Right atrium auricular region (tissue), 2 donors: ENCODE measurements at regions not wholly inside any gene's neighbourhood (a gene's known extent, or its start where the extent isn't known, plus 50 kb on each side); places are given as distances from the start of the nearest gene placed in this dataset.
"Not testable (repeated sequence)": the region's sequence is repeated elsewhere in the genome, so short reads cannot be mapped to it uniquely, and the experiment has no call there.

Experiments used
- DNase-seq: peaks from one replicate; pipeline ENCODE4 v3.0.0-alpha.2; 2019; ENCODE audit warnings: low spot score
- H3K27ac ChIP-seq, 2 donors: fragments of 200-600 bp; sonication (generic); 1 replicate in 1 of 2; 2 replicates in 1 of 2; pipeline ENCODE4 v1.5.1; 2016 to 2019
- H3K27me3 ChIP-seq, 2 donors: fragments of 200-600 bp; sonication (generic); one replicate each; pipeline versions ENCODE4 v1.5.1 to v1.6.0; 2017 to 2019
- H3K36me3 ChIP-seq: fragments of 200-600 bp; sonication (generic); one replicate; pipeline ENCODE4 v1.5.1; 2016
- H3K4me1 ChIP-seq, 2 donors: fragments of 200-600 bp; sonication (generic); one replicate each; pipeline versions ENCODE4 v1.5.1 to v1.6.0; 2017 to 2019
- H3K4me3 ChIP-seq, 2 donors: fragments of 200-600 bp; sonication (generic); 1 replicate in 1 of 2; 2 replicates in 1 of 2; pipeline ENCODE4 v1.5.1; 2017 to 2019; ENCODE audit warnings: mild to moderate bottlenecking in 1 of 2, moderate library complexity in 1 of 2
- H3K9me3 ChIP-seq, 2 donors: fragments of 200-600 bp; sonication (generic); one replicate each; pipeline ENCODE4 v1.5.1; 2019
- TF ChIP-seq, protein P1 (sequence below), 2 donors: fragments of 200-600 bp; sonication (generic); IDR thresholded peaks; one replicate each; pipeline ENCODE4 v1.5.1; 2019; ENCODE audit warnings: antibody characterized with exemption in 2 of 2

DNA sequence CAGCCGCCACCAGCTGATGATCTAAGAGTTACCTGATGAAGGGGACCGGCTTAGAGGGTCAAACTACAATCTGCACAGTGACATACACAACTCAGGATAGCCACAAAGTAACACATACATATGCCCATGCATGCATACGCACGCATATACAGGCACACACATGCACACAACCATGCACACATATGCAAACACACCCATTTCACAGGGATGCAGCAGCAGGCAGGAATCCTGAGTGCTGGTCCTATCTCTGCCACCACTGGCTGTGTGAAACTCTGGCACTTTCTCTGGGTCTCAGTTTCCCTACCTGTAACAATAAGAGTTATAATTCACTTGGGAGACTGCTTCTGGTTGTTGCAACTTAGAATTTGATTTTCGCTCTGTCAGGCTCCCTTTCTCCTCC, 520.2 kb downstream of the PTPRU start:
- no peak overlapping the region for H3K4me3 ChIP-seq
- H3K27me3 ChIP-seq = no peaks in the 10 kb centered on the region
- H3K4me1 ChIP-seq = no peaks in the 10 kb centered on the region
- no peaks in the 10 kb centered on the region for H3K36me3 ChIP-seq
- no peak overlapping the region for H3K27ac ChIP-seq
- TF ChIP-seq, protein P1, sequence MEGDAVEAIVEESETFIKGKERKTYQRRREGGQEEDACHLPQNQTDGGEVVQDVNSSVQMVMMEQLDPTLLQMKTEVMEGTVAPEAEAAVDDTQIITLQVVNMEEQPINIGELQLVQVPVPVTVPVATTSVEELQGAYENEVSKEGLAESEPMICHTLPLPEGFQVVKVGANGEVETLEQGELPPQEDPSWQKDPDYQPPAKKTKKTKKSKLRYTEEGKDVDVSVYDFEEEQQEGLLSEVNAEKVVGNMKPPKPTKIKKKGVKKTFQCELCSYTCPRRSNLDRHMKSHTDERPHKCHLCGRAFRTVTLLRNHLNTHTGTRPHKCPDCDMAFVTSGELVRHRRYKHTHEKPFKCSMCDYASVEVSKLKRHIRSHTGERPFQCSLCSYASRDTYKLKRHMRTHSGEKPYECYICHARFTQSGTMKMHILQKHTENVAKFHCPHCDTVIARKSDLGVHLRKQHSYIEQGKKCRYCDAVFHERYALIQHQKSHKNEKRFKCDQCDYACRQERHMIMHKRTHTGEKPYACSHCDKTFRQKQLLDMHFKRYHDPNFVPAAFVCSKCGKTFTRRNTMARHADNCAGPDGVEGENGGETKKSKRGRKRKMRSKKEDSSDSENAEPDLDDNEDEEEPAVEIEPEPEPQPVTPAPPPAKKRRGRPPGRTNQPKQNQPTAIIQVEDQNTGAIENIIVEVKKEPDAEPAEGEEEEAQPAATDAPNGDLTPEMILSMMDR (IDR thresholded peaks at IDR 0.05) = no peak
- H3K9me3 ChIP-seq = no peaks in the 10 kb centered on the region
- DNase-seq = peak; percentile 42

DNA sequence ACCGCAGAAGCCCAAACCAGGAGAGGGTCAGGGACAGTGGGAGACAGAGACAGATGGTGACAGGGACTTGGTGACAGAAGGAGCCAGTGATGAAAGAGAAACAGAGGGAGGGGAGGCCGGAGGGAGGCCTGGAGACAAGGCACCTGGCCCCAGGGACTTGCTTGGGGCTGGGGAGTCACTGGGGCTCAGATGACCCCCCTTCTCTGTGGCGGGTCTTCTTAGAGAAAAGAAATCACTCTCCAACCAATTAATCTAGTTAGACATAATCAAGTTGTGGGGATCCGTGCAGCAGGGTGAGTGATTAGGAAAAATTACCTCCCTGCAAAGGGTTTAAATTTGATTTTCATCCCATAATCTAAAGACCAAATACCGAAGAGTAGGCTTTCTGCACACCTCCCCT, 519.8 kb downstream of the PTPRU start:
- no peaks in the 10 kb centered on the region for H3K27me3 ChIP-seq
- peak; percentile 26 for DNase-seq
- TF ChIP-seq, protein P1 (IDR thresholded peaks at IDR 0.05) = no peak
- no peak overlapping the region for H3K4me3 ChIP-seq
- no peak overlapping the region for H3K27ac ChIP-seq
- no peaks in the 10 kb centered on the region for H3K4me1 ChIP-seq
- no peaks in the 10 kb centered on the region for H3K36me3 ChIP-seq
- H3K9me3 ChIP-seq = no peaks in the 10 kb centered on the region

- H3K27ac ChIP-seq, DNase-seq, H3K4me3 ChIP-seq, H3K9me3 ChIP-seq, H3K4me1 ChIP-seq, H3K36me3 ChIP-seq, H3K27me3 ChIP-seq: not testable (repeated sequence)
Observed at GRCh38 chr1:29755412-29756015, 519.2 kb downstream of the PTPRU start.

- Histone ChIP-seq H3K27ac (no peak overlapping the region), H3K36me3 (no peaks in the 10 kb centered on the region), H3K4me1 (no peaks in the 10 kb centered on the region), H3K4me3 (no peak overlapping the region), H3K9me3 (no peaks in the 10 kb centered on the region), H3K27me3 (no peaks in the 10 kb centered on the region)
- TF ChIP-seq, protein P1 (IDR thresholded peaks at IDR 0.05) = no peak
- DNase-seq = peak; percentile 53
Observed at GRCh38 chr1:29754573-29755375, 518.5 kb downstream of the PTPRU start.

DNA sequence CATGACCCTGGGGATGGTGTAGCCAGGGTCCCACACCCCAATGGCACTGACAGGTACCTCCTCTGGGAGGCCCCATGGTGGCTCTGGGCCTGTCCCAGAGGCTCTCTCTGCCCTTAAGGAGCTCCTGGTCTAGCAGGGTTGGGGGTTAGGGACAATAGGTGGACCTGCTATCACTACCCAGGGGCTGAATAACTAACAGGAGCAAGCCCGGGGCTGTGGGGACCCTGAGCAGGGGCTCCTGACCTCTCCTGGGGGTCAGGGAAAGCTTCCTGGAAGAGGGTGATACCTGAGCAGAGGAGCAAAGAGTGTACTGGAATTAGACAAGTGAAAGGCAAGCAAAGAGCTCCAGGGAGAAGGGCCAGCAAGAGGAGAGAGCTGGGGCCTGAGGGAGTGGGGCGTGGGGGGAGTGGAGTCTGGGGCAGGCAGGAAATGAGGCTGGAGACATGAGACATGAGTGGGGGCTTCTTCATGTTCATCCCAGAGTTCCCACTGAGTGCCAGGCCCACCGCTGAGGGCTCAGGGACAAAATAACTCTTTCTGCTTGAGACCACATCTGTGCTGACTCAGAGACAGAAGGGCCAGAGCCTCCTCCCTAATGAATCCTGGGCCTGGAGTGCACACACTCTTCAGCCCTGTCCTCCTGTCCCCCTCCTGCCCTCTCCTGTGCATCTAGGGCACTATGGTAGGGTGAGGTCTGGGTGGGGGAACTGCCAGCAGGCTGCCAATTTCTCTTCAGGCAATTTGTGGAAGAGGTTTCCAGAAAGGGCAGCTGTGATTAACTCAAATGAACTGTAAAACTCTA, 517.6 kb downstream of the PTPRU start:
- TF ChIP-seq, protein P1 (IDR thresholded peaks at IDR 0.05) = no peak
- no peak overlapping the region for H3K4me3 ChIP-seq
- no peaks in the 10 kb centered on the region for H3K36me3 ChIP-seq
- H3K27me3 ChIP-seq = no peaks in the 10 kb centered on the region
- no peaks in the 10 kb centered on the region for H3K4me1 ChIP-seq
- no peaks in the 10 kb centered on the region for H3K9me3 ChIP-seq
- no peak overlapping the region for H3K27ac ChIP-seq
- DNase-seq = peak; percentile 47

DNA sequence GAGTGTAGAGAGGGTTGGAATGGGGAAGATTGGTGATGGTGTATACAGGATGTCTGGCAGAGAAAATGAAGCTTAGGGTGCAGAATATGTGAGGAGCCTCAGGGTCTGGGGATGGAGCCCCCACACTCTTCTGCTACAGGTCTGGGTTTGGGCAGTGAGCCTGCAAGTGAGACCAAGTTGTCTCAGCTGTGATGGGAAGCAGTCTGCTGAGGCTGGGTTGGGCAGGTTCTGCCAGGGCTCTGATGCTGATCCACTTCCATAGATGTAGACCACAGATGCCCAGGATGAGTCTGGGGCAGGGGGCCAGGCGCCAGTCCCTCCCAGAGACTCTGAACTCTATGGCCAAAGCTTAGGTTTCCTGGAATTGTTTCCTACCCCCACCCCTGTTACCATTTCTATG, 516.9 kb downstream of the PTPRU start:
- DNase-seq = peak; percentile 21
- Histone ChIP-seq H3K36me3 (no peaks in the 10 kb centered on the region), H3K9me3 (no peaks in the 10 kb centered on the region), H3K4me1 (no peaks in the 10 kb centered on the region), H3K27me3 (no peaks in the 10 kb centered on the region), H3K4me3 (no peak overlapping the region), H3K27ac (no peak overlapping the region)
- TF ChIP-seq, protein P1 (IDR thresholded peaks at IDR 0.05) = no peak
